22Rv1 (cell line): ENCODE measurements at regions not wholly inside any gene's neighbourhood (a gene's known extent, or its start where the extent isn't known, plus 50 kb on each side); places are given as distances from the start of the nearest gene placed in this dataset.

Experiments used
- ZFX ChIP-seq: fragments of 450-650 bp; IDR thresholded peaks from 2 replicates; pipeline ENCODE4 v1.6.1; 2017; ENCODE audit warnings: antibody characterized with exemption, borderline replicate concordance
- TF ChIP-seq, protein P1 (sequence below): fragments of 450-650 bp; IDR thresholded peaks from 2 replicates; pipeline ENCODE4 v1.5.1; 2017; ENCODE audit warnings: mild to moderate bottlenecking

DNA sequence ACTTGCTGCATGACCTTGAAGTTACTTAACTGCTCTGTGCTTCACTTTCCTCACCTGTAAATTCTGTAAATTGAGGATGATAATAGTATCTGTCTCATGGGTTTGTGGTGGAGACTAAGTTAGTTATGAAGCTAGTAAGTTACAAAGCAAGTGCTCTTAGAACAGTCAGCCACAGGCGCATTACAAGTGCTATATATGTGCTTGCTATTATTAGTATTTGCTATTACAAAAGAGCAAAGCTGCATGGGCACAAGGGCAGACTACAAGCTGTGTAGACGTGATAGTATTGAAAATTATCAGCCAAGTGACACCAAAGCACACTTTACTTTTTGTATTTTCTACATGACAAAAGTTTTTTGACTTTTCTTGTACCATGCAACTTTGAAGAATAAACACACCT is 150.9 kb upstream of the CTTNBP2NL start:
- TF ChIP-seq, protein P1, sequence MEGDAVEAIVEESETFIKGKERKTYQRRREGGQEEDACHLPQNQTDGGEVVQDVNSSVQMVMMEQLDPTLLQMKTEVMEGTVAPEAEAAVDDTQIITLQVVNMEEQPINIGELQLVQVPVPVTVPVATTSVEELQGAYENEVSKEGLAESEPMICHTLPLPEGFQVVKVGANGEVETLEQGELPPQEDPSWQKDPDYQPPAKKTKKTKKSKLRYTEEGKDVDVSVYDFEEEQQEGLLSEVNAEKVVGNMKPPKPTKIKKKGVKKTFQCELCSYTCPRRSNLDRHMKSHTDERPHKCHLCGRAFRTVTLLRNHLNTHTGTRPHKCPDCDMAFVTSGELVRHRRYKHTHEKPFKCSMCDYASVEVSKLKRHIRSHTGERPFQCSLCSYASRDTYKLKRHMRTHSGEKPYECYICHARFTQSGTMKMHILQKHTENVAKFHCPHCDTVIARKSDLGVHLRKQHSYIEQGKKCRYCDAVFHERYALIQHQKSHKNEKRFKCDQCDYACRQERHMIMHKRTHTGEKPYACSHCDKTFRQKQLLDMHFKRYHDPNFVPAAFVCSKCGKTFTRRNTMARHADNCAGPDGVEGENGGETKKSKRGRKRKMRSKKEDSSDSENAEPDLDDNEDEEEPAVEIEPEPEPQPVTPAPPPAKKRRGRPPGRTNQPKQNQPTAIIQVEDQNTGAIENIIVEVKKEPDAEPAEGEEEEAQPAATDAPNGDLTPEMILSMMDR: no peak
- TF ChIP-seq ZFX: no peak
